ENCODE measurements at regions not wholly inside any gene's neighbourhood (a gene's known extent, or its start where the extent isn't known, plus 50 kb on each side); places are given as distances from the start of the nearest gene placed in this dataset.

GRCh38 chr1:101520302-101520701 is 283.5 kb downstream of the S1PR1 start:
- TF ChIP-seq CTCF (IDR thresholded peaks at IDR 0.05 in 8 of 11, conservative IDR thresholded peaks at IDR 0.05 in 3 of 11) (peak in 9 of 11 experiments; percentile 31 to 67 (median 59)), POLR2A (IDR thresholded peaks at IDR 0.05) (no peak), POLR2AphosphoS5 (IDR thresholded peaks at IDR 0.05) (no peak)
